IPS-NIHi7 (cell line): ENCODE measurements at regions not wholly inside any gene's neighbourhood (a gene's known extent, or its start where the extent isn't known, plus 50 kb on each side); places are given as distances from the start of the nearest gene placed in this dataset.
"Not testable (repeated sequence)": the region's sequence is repeated elsewhere in the genome, so short reads cannot be mapped to it uniquely, and the experiment has no call there.

Experiments
- DNase-seq: peaks from one replicate; pipeline ENCODE4 v3.0.0; 2012; ENCODE audit warnings: mixed read lengths; ENCODE audit errors: extremely low spot score

GRCh38 chr2:130251535-130251872 lies 53.3 kb upstream of the TUBA3E start:
- no peak for DNase-seq

GRCh38 chr2:130248355-130248754 lies 50.1 kb upstream of the TUBA3E start:
- not testable (repeated sequence) for DNase-seq
